Subcutaneous abdominal adipose tissue (tissue), 5 donors: ENCODE measurements at regions not wholly inside any gene's neighbourhood (a gene's known extent, or its start where the extent isn't known, plus 50 kb on each side); places are given as distances from the start of the nearest gene placed in this dataset.
"Not testable (repeated sequence)": the region's sequence is repeated elsewhere in the genome, so short reads cannot be mapped to it uniquely, and the experiment has no call there.

ENCODE experiments used
- H3K27ac ChIP-seq: one replicate; pipeline ENCODE4 v1.7.0; 2013; ENCODE audit warnings: low read depth, mild to moderate bottlenecking, inconsistent platforms, low read length, moderate library complexity
- H3K27me3 ChIP-seq, 5 donors: one replicate each; pipeline ENCODE4 v1.7.0; 2013; ENCODE audit warnings: low read length in 5 of 5, inconsistent platforms in 1 of 5; ENCODE audit not compliant: control insufficient read depth in 5 of 5, insufficient read depth in 4 of 5
- H3K36me3 ChIP-seq, 5 donors: one replicate each; pipeline ENCODE4 v1.7.0; 2013; ENCODE audit warnings: low read length in 5 of 5; ENCODE audit not compliant: control insufficient read depth in 5 of 5, insufficient read depth in 5 of 5
- H3K4me1 ChIP-seq, 5 donors: one replicate each; pipeline ENCODE4 v1.7.0; 2013; ENCODE audit warnings: low read length in 5 of 5, mild to moderate bottlenecking in 3 of 5, moderate library complexity in 1 of 5; ENCODE audit not compliant: control insufficient read depth in 5 of 5, insufficient read depth in 5 of 5
- H3K4me3 ChIP-seq, 5 donors: one replicate each; pipeline ENCODE4 v1.7.0; 2013; ENCODE audit warnings: low read length in 5 of 5, low read depth in 1 of 5
- H3K9ac ChIP-seq, 5 donors: one replicate each; pipeline ENCODE4 v1.7.0; 2013; ENCODE audit warnings: low read length in 5 of 5, mild to moderate bottlenecking in 4 of 5, moderate library complexity in 3 of 5
- H3K9me3 ChIP-seq, 5 donors: one replicate each; pipeline ENCODE4 v1.7.0; 2013; ENCODE audit warnings: low read length in 5 of 5; ENCODE audit not compliant: control insufficient read depth in 5 of 5
- donor health status: healthy.
- donor health status: healthy.
- donor health status: healthy.
- donor health status: healthy.
- donor health status: healthy.

- Histone ChIP-seq H3K4me3 (no peak overlapping the region), H3K9me3 (peaks cover 0 to under 1% (median 0%) of the 10 kb centered on the region in 5 donors), H3K4me1 (peaks cover 0 to 5% (median 0%) of the 10 kb centered on the region in 5 donors), H3K27ac (no peak overlapping the region), H3K27me3 (peaks cover 0 to 2% (median 0%) of the 10 kb centered on the region in 5 donors), H3K36me3 (no peaks in the 10 kb centered on the region), H3K9ac (no peak overlapping the region)
Observed at GRCh38 chr14:56416213-56416612, 163.4 kb upstream of the TMEM260 start.

- no peaks in the 10 kb centered on the region for H3K36me3 ChIP-seq
- no peak overlapping the region for H3K9ac ChIP-seq
- H3K27me3 ChIP-seq: peaks cover 0 to 2% (median 0%) of the 10 kb centered on the region in 5 donors
- no peak overlapping the region for H3K27ac ChIP-seq
- H3K4me3 ChIP-seq: no peak overlapping the region
- peaks cover 0 to 4% (median 0%) of the 10 kb centered on the region in 5 donors for H3K9me3 ChIP-seq
- peaks cover 0 to 5% (median 0%) of the 10 kb centered on the region in 5 donors for H3K4me1 ChIP-seq
Observed at GRCh38 chr14:56417173-56417572, 162.4 kb upstream of the TMEM260 start.

- no peak overlapping the region for H3K9ac ChIP-seq
- no peak overlapping the region for H3K4me3 ChIP-seq
- no peaks in the 10 kb centered on the region for H3K36me3 ChIP-seq
Observed at GRCh38 chr14:56419750-56420149, 159.8 kb upstream of the TMEM260 start.

GRCh38 chr14:56422221-56422620, 157.4 kb upstream of the TMEM260 start:
- H3K27me3 ChIP-seq: no peaks in the 10 kb centered on the region
- H3K4me3 ChIP-seq: no peak overlapping the region
- peaks cover 0 to 4% (median 0%) of the 10 kb centered on the region in 5 donors for H3K9me3 ChIP-seq
- H3K27ac ChIP-seq: no peak overlapping the region
- H3K4me1 ChIP-seq: peaks cover 0 to 6% (median 4%) of the 10 kb centered on the region in 5 donors
- no peak overlapping the region for H3K9ac ChIP-seq
- H3K36me3 ChIP-seq: no peaks in the 10 kb centered on the region

More at GRCh38 chr14:56419750-56420149, 159.8 kb upstream of the TMEM260 start:
- peaks cover 0 to 4% (median 0%) of the 10 kb centered on the region in 5 donors for H3K9me3 ChIP-seq
- H3K27ac ChIP-seq: no peak overlapping the region
- no peaks in the 10 kb centered on the region for H3K27me3 ChIP-seq
- H3K4me1 ChIP-seq: peaks cover 0 to 6% (median 4%) of the 10 kb centered on the region in 5 donors

GRCh38 chr14:56422703-56423213, 156.8 kb upstream of the TMEM260 start:
- H3K27ac ChIP-seq: no peak overlapping the region
- H3K36me3 ChIP-seq: no peaks in the 10 kb centered on the region
- peaks cover 0 to 6% (median 4%) of the 10 kb centered on the region in 5 donors for H3K4me1 ChIP-seq
- no peaks in the 10 kb centered on the region for H3K27me3 ChIP-seq
- H3K4me3 ChIP-seq: no peak overlapping the region
- no peak overlapping the region for H3K9ac ChIP-seq
- H3K9me3 ChIP-seq: peaks cover 0 to 4% (median 0%) of the 10 kb centered on the region in 5 donors

GRCh38 chr14:56423544-56423943, 156.1 kb upstream of the TMEM260 start:
- H3K4me3 ChIP-seq: no peak overlapping the region
- peaks cover 0 to 4% (median 0%) of the 10 kb centered on the region in 5 donors for H3K9me3 ChIP-seq
- no peak overlapping the region for H3K9ac ChIP-seq
- no peaks in the 10 kb centered on the region for H3K36me3 ChIP-seq
- no peak overlapping the region for H3K27ac ChIP-seq
- H3K27me3 ChIP-seq: no peaks in the 10 kb centered on the region
- H3K4me1 ChIP-seq: peaks cover 0 to 6% (median 4%) of the 10 kb centered on the region in 5 donors

- Histone ChIP-seq H3K9ac (no peak overlapping the region), H3K9me3 (no peaks in the 10 kb centered on the region), H3K27ac (no peak overlapping the region), H3K36me3 (no peaks in the 10 kb centered on the region), H3K27me3 (no peaks in the 10 kb centered on the region), H3K4me1 (no peaks in the 10 kb centered on the region), H3K4me3 (no peak overlapping the region)
Observed at GRCh38 chr14:56431013-56431412, 148.6 kb upstream of the TMEM260 start.

- peaks cover 0 to 4% (median 0%) of the 10 kb centered on the region in 5 donors for H3K27me3 ChIP-seq
- H3K27ac ChIP-seq: no peak overlapping the region
- H3K36me3 ChIP-seq: no peaks in the 10 kb centered on the region
- H3K4me1 ChIP-seq: no peaks in the 10 kb centered on the region
- H3K4me3 ChIP-seq: no peak overlapping the region
- H3K9me3 ChIP-seq: no peaks in the 10 kb centered on the region
- no peak overlapping the region for H3K9ac ChIP-seq
Observed at GRCh38 chr14:56449670-56450213, 129.9 kb upstream of the TMEM260 start.

- Histone ChIP-seq H3K27me3 (peaks cover 0 to 4% (median 0%) of the 10 kb centered on the region in 5 donors), H3K27ac (no peak overlapping the region), H3K9ac (no peak overlapping the region), H3K4me3 (no peak overlapping the region), H3K9me3 (no peaks in the 10 kb centered on the region), H3K4me1 (no peaks in the 10 kb centered on the region), H3K36me3 (no peaks in the 10 kb centered on the region)
Observed at GRCh38 chr14:56452940-56453339, 126.7 kb upstream of the TMEM260 start.

GRCh38 chr14:56454680-56455079, 124.9 kb upstream of the TMEM260 start:
- not testable (repeated sequence) for H3K27ac ChIP-seq, H3K27me3 ChIP-seq, H3K4me1 ChIP-seq, H3K36me3 ChIP-seq, H3K4me3 ChIP-seq, H3K9ac ChIP-seq, H3K9me3 ChIP-seq
